Loucy (cell line): ENCODE measurements at regions not wholly inside any gene's neighbourhood (a gene's known extent, or its start where the extent isn't known, plus 50 kb on each side); places are given as distances from the start of the nearest gene placed in this dataset.

Experiments used
- H2AFZ ChIP-seq: fragments of 200-600 bp; sonication (generic); 2 replicates; pipeline ENCODE4 v1.6.0; 2016; ENCODE audit warnings: antibody characterized with exemption, mild to moderate bottlenecking, low read length, moderate library complexity
- H3F3A ChIP-seq: fragments of 200-600 bp; 2 replicates; pipeline ENCODE4 v1.6.0; 2016; ENCODE audit warnings: antibody characterized with exemption, low read depth, mild to moderate bottlenecking
- H3K27me3 ChIP-seq: fragments of 200-600 bp; sonication (generic); 2 replicates; pipeline ENCODE4 v1.6.1; 2014; ENCODE audit warnings: low read length, mild to moderate bottlenecking; ENCODE audit not compliant: insufficient read depth, poor library complexity, severe bottlenecking
- H3K36me3 ChIP-seq: fragments of 200-600 bp; sonication (generic); 2 replicates; pipeline ENCODE4 v1.6.1; 2016; ENCODE audit warnings: low read length; ENCODE audit not compliant: insufficient read depth
- H3K4me1 ChIP-seq: fragments of 200-600 bp; sonication (generic); 2 replicates; pipeline ENCODE4 v1.5.1; 2014; ENCODE audit warnings: low read length, mild to moderate bottlenecking; ENCODE audit not compliant: insufficient read depth, poor library complexity, severe bottlenecking
- H3K4me2 ChIP-seq: fragments of 200-600 bp; sonication (generic); 2 replicates; pipeline ENCODE4 v1.6.0; 2014; ENCODE audit warnings: antibody characterized with exemption, low read length, low read depth, mild to moderate bottlenecking; ENCODE audit not compliant: poor library complexity, severe bottlenecking
- H3K4me3 ChIP-seq: fragments of 200-600 bp; sonication (generic); 2 replicates; pipeline ENCODE4 v1.5.1; 2014; ENCODE audit warnings: low read length, mild to moderate bottlenecking, mixed read lengths; ENCODE audit not compliant: poor library complexity, severe bottlenecking
- H3K79me2 ChIP-seq: fragments of 200-600 bp; sonication (generic); 2 replicates; pipeline ENCODE4 v1.6.1; 2014; ENCODE audit warnings: low read length; ENCODE audit not compliant: insufficient read depth
- H3K9ac ChIP-seq: fragments of 200-600 bp; sonication (generic); 2 replicates; pipeline ENCODE4 v1.6.0; 2014; ENCODE audit warnings: mild to moderate bottlenecking, low read depth, low read length, moderate library complexity; ENCODE audit not compliant: poor library complexity, severe bottlenecking
- H3K9me2 ChIP-seq: fragments of 200-600 bp; sonication (generic); replicated peaks from 2 replicates; pipeline ENCODE4 v1.6.1; 2016; ENCODE audit warnings: low read depth, low read length, mixed read lengths
- H3K9me3 ChIP-seq: fragments of 200-600 bp; sonication (generic); 2 replicates; pipeline ENCODE4 v1.6.1; 2014; ENCODE audit warnings: mild to moderate bottlenecking, antibody characterized with exemption, low read length, low read depth; ENCODE audit not compliant: insufficient read depth
- H4K20me1 ChIP-seq: fragments of 200-600 bp; sonication (generic); 2 replicates; pipeline ENCODE4 v1.6.0; 2014; ENCODE audit warnings: antibody characterized with exemption, low read length, mild to moderate bottlenecking; ENCODE audit not compliant: insufficient read depth, poor library complexity, severe bottlenecking
- EZH2phosphoT487 ChIP-seq: fragments of 200-600 bp; IDR thresholded peaks from 2 replicates; pipeline ENCODE4 v1.6.1; 2018; ENCODE audit warnings: antibody characterized with exemption, mild to moderate bottlenecking, moderate library complexity, borderline replicate concordance
- TF ChIP-seq, protein P1 (sequence below): fragments of 200-600 bp; sonication (generic); conservative IDR thresholded peaks from 2 replicates; pipeline ENCODE4 v1.5.1; 2014; ENCODE audit warnings: mild to moderate bottlenecking, antibody characterized with exemption, low read length

DNA sequence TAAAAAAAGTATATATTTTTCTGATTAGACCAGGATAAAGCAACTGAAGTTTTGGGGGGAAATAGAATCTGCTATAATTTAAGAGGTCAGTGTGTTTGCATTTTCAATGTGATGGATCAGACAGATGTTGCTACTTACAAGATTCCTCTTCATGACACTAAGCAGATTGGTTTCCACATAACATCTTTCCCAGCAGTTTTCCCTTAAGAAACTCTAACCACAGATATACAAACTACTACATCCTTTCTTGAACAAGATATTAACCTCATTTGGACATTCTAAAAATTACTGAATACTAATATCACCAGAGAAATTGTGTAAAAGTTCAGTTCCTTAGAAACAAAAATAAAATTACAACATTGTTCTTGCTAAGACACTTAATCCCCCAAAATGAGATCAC lies 106.7 kb upstream of the GUCY1A1 start:
- no peak overlapping the region for H2AFZ ChIP-seq
- no peaks in the 10 kb centered on the region for H3K9me2 ChIP-seq

DNA sequence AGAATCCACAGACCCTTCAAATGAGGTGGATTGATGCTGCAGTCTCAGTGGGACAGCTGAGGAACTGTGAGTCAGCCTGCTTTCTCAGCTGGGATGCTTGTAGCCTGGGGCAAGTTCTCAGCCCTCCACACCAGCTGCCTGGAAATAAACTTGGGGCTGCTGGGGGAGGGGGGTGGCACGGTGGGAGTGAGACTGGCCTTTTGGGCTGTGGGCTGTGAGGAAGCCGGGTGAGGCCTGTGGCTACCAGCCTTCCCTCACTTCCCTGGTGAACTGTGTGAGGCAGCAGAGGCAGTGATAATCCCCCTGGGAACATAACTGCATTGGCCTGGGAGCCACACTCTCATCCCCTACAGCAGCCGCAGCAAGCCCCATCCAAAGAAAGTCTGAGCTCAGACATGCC lies 114.5 kb upstream of the GUCY1A1 start:
- Histone ChIP-seq H3F3A (no peaks in the 10 kb centered on the region), H3K4me1 (peaks cover 4% of the 10 kb centered on the region), H3K79me2 (no peaks in the 10 kb centered on the region), H4K20me1 (no peaks in the 10 kb centered on the region), H3K36me3 (no peaks in the 10 kb centered on the region), H3K9me2 (no peaks in the 10 kb centered on the region), H2AFZ (peak overlapping the region; percentile 77; the same call in 1 of the 2 replicates), H3K4me3 (no peak overlapping the region), H3K9ac (no peak overlapping the region), H3K27me3 (no peaks in the 10 kb centered on the region), H3K9me3 (no peaks in the 10 kb centered on the region), H3K4me2 (no peak overlapping the region)
- TF ChIP-seq, protein P1, sequence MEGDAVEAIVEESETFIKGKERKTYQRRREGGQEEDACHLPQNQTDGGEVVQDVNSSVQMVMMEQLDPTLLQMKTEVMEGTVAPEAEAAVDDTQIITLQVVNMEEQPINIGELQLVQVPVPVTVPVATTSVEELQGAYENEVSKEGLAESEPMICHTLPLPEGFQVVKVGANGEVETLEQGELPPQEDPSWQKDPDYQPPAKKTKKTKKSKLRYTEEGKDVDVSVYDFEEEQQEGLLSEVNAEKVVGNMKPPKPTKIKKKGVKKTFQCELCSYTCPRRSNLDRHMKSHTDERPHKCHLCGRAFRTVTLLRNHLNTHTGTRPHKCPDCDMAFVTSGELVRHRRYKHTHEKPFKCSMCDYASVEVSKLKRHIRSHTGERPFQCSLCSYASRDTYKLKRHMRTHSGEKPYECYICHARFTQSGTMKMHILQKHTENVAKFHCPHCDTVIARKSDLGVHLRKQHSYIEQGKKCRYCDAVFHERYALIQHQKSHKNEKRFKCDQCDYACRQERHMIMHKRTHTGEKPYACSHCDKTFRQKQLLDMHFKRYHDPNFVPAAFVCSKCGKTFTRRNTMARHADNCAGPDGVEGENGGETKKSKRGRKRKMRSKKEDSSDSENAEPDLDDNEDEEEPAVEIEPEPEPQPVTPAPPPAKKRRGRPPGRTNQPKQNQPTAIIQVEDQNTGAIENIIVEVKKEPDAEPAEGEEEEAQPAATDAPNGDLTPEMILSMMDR = no peak
- TF ChIP-seq EZH2phosphoT487 = no peak

More for the DNA sequence above, 106.7 kb upstream of the GUCY1A1 start:
- Histone ChIP-seq H3K4me2 (no peak overlapping the region), H3K4me3 (no peak overlapping the region), H3F3A (no peaks in the 10 kb centered on the region), H3K36me3 (no peaks in the 10 kb centered on the region), H3K4me1 (no peaks in the 10 kb centered on the region), H3K9ac (no peak overlapping the region), H3K79me2 (no peaks in the 10 kb centered on the region), H3K9me3 (no peaks in the 10 kb centered on the region), H4K20me1 (no peaks in the 10 kb centered on the region), H3K27me3 (no peaks in the 10 kb centered on the region)
- no peak for TF ChIP-seq EZH2phosphoT487
- TF ChIP-seq, protein P1 = no peak

DNA sequence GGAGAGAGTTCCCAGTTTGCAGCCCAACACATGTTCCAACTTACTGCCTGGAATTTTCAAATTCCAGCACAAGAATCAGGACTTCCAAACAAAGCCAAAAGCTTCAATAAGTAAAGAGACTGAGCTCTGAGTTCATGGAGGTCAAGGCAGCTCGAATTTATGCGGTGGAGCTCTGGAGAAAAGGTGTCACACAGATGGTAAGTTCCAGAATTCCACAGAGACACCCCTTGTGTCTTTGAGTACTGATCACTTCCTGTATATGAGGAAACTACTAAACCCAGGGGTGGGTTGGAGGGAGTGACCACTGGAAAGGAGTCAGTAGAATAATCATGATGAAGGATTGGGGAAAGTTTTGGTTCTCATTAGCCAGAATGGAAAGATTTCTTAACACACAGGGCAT lies 118.5 kb upstream of the GUCY1A1 start:
- no peak overlapping the region for H3K9ac ChIP-seq
- H3K4me2 ChIP-seq = no peak overlapping the region
- no peaks in the 10 kb centered on the region for H4K20me1 ChIP-seq
- no peaks in the 10 kb centered on the region for H3K9me3 ChIP-seq
- H3K4me1 ChIP-seq = peaks cover 23% of the 10 kb centered on the region
- no peaks in the 10 kb centered on the region for H3F3A ChIP-seq
- peak overlapping the region; percentile 86 for H2AFZ ChIP-seq
- no peaks in the 10 kb centered on the region for H3K79me2 ChIP-seq
- H3K27me3 ChIP-seq = no peaks in the 10 kb centered on the region
- TF ChIP-seq EZH2phosphoT487 = no peak
- TF ChIP-seq, protein P1 = no peak
- no peaks in the 10 kb centered on the region for H3K36me3 ChIP-seq
- no peak overlapping the region for H3K4me3 ChIP-seq
- H3K9me2 ChIP-seq = no peaks in the 10 kb centered on the region
